LNCAP (cell line): ENCODE measurements at regions not wholly inside any gene's neighbourhood (a gene's known extent, or its start where the extent isn't known, plus 50 kb on each side); places are given as distances from the start of the nearest gene placed in this dataset.
A peak's percentile ranks its signal among the peaks of the same experiment; 100 is the strongest.

Experiments
- TF ChIP-seq, protein P1 (sequence below): fragments of 450-650 bp; IDR thresholded peaks from 2 replicates; pipeline ENCODE4 v1.5.1; 2017; ENCODE audit warnings: mild to moderate bottlenecking

DNA sequence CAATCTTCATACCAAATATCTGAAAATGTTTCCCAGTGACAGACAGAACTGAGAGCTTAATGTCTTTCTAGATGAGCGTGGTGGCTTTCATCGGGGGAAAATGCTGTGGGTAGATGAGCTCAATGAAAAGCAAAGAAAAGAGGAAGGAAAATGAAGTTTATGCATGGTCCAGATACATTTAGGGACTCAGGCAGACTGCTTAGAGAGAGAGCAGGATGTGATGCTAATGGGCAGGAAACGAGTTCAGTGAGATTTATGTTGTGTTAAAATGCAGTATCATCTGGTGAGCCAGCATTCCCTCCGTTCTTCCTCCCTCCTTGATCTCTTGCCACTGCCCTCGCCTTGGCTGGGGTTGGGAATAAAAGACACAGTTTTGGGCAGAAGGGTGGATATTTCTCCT lies 229.2 kb downstream of the GBA3 start:
- TF ChIP-seq, protein P1, sequence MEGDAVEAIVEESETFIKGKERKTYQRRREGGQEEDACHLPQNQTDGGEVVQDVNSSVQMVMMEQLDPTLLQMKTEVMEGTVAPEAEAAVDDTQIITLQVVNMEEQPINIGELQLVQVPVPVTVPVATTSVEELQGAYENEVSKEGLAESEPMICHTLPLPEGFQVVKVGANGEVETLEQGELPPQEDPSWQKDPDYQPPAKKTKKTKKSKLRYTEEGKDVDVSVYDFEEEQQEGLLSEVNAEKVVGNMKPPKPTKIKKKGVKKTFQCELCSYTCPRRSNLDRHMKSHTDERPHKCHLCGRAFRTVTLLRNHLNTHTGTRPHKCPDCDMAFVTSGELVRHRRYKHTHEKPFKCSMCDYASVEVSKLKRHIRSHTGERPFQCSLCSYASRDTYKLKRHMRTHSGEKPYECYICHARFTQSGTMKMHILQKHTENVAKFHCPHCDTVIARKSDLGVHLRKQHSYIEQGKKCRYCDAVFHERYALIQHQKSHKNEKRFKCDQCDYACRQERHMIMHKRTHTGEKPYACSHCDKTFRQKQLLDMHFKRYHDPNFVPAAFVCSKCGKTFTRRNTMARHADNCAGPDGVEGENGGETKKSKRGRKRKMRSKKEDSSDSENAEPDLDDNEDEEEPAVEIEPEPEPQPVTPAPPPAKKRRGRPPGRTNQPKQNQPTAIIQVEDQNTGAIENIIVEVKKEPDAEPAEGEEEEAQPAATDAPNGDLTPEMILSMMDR = no peak

DNA sequence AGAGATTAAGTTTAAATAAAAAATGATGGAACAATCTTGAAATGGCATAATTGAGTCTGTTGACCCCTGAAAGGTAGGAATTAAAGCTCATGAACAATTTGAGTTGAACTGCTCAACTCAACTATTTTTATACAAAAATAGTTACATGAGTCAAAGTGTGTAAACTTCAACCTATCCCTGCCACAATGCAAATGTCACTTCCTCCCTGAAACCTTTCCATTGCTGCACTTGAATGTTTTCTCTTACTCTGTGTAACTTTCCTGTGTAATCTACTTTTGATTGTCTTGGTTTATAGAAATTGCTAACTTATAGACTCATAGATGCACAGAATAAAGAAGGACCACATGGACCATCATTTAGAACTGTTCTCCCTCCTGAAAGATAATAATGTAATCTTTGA lies 218.5 kb downstream of the GBA3 start:
- TF ChIP-seq, protein P1 = no peak

DNA sequence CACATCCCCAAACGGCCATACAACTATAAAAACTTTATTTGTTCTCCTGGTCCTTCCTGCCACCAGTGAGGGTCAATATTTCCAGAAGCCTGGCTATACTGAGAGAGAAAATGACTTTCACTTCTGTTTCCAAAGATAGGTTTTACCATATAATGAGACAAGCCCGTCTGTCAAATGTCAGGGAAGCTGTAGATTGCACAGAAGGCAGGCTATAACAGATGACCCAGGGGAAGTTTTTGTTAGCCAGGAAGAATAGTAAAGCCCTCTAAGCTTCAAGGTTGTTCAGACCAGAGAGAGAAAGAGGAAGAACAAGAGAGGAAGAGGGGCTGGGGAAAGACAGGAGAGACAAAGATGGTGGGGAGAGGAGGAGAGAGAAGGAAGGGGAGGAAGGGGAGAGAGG lies 217.5 kb downstream of the GBA3 start:
- TF ChIP-seq, protein P1 = no peak

DNA sequence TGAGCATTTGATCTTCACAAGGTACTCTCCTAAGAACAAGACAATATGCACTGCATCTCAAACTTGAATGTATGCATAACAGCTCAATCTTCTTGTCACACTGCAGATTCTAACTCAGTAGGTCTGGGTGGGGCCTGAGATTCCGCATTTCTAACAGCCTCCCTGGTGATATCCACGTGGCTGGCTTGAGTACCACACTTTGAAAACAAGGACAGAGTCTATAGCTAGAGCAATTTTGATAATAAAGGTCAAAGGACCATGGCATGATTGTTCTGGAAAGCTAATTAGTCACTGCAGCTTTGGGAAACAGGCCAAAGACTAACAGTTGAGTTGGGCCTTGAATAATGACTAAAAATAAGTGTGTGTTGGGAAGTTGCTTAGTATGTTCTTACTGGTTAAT lies 213.3 kb downstream of the GBA3 start:
- TF ChIP-seq, protein P1 = no peak

DNA sequence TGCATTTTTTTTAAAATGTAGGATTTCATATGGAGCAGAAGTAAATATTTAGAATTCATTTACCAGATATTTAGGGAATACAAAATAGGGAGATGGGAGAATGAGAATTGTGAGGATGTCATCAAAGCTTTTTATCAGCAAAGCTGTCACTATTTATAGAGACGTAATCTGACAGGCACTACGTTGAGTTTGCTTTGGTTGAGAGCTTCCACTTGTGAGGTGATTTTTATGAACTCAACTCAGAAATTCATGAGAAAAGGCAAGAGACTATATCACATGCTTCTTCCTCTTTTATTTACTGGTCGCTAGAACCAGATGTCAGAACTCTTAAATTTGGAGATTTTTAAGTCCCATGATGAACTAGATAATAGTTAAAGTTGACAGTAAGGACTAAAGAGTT lies 211.2 kb downstream of the GBA3 start:
- TF ChIP-seq, protein P1 = no peak

DNA sequence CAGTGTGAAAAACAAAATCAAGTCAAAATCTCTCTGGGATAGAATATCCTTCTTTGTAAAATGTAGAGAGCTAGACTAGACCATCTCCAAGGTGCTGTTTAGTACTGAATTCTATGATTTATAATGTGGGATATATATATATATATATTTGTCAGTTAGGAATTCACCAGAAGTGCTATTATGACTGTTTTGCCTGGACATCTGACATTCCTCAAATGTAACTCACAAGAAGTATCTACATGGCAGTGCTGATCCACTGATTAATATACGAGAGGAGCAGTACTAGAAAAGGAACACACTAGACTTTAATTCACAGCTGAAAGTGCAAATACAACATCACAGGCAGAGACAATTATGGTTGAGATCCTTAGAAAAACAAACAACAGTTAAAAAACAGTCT lies 208.9 kb downstream of the GBA3 start:
- TF ChIP-seq, protein P1 = no peak

DNA sequence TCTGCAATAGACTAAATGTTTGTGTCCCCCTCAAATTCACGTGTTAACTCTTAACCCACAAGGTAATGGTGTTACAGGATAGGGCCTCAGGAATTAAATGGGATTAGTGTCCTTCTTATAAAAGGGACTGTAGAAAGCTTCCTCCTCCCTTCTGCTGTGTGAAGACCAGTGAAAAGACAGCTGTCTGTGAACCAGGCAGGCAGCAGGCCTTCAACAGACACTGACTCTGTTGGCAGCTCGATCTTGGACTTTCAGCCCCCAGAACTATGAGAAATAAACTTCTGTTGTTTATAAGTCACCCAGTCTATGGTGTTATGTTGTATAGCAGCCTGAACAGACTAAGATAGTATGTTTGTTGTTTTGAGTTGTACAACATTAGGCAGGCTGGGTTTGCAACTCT lies 208.1 kb downstream of the GBA3 start:
- TF ChIP-seq, protein P1 = no peak

DNA sequence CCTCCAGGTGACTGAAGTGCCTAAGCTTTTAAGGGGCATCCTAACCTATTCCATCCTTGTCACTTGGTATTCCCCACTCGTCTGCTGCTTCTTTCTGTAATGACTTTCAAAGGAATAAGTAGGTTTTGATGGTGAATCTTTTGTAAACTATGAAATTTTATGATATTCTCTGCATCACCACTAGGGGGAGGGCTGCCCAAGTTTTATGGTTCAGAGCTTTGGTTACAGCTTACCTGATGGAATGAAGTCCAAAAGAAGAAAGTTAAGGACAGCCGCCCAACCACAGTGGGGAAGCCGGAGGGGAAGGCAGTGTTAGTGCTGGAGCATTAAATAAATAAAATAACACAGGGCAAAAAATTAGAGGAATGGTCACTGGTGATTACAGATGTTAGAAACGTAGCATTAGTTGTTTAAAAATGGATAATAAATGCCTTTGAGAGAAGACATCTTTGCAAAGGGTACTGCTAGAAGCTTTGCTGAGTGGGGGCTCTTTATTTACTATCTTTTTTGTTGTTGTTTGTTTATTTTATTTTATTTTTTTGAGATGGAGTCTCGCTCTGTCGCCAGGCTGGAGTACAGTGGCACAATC lies 204.9 kb downstream of the GBA3 start:
- TF ChIP-seq, protein P1 = peak; percentile 86
